ENCODE measurements at regions not wholly inside any gene's neighbourhood (a gene's known extent, or its start where the extent isn't known, plus 50 kb on each side); places are given as distances from the start of the nearest gene placed in this dataset.

- Histone ChIP-seq H3K4me1 (replicated peaks in 1 of 4; ENCODE audit: control insufficient read depth in 3 of 4, insufficient read depth in 4 of 4, low read length in 3 of 4) (no peaks in the 10 kb centered on the region), H3K9ac (replicated peaks in 1 of 4; ENCODE audit: extremely low read depth in 1 of 4, low read depth in 3 of 4, low read length in 3 of 4) (no peak overlapping the region), H3K23me2 (ENCODE audit: low read depth, low read length) (no peaks in the 10 kb centered on the region), H2BK5ac (ENCODE audit: low read depth, low read length) (no peak overlapping the region), H2AK5ac (ENCODE audit: low read depth, low read length) (no peak overlapping the region), H4K91ac (replicated peaks; ENCODE audit: insufficient read length, low read length) (no peak overlapping the region), H3K79me1 (ENCODE audit: low read depth, low read length) (no peaks in the 10 kb centered on the region), H4K8ac (ENCODE audit: extremely low read depth, insufficient read depth, low read length) (no peak overlapping the region), H3K23ac (ENCODE audit: insufficient read length) (no peak overlapping the region), H3K9me3 (ENCODE audit: insufficient read depth in 2 of 2, low read depth in 1 of 2, low read length in 1 of 2) (no peaks in the 10 kb centered on the region; a peak in 1 of 4 replicates), H3K4ac (replicated peaks; ENCODE audit: insufficient read length, low read depth, low read length) (no peak overlapping the region), H4K20me1 (replicated peaks in 1 of 2; ENCODE audit: control insufficient read depth in 1 of 2, insufficient read depth in 2 of 2, low read length in 2 of 2) (no peaks in the 10 kb centered on the region), H3K79me2 (ENCODE audit: control insufficient read depth in 1 of 2, insufficient read depth in 2 of 2, low read length in 2 of 2) (no peaks in the 10 kb centered on the region), H3K4me3 (ENCODE audit: extremely low read depth in 1 of 4, insufficient read depth in 2 of 4, low read depth in 3 of 4, low read length in 4 of 4) (no peak overlapping the region), H2BK20ac (ENCODE audit: low read length) (no peak overlapping the region), H3K36me3 (ENCODE audit: control insufficient read depth in 2 of 4, insufficient read depth in 4 of 4, low read length in 3 of 4) (no peaks in the 10 kb centered on the region), H3K14ac (ENCODE audit: insufficient read length) (no peak overlapping the region), H2AFZ (ENCODE audit: low read length) (no peak overlapping the region), H2BK15ac (ENCODE audit: low read length) (no peak overlapping the region), H3K4me2 (ENCODE audit: insufficient read depth in 1 of 2, low read depth in 2 of 2, low read length in 2 of 2) (no peak overlapping the region), H2BK120ac (replicated peaks; ENCODE audit: low read depth, low read length) (no peak overlapping the region), H3K27ac (ENCODE audit: low read depth, low read length) (no peak overlapping the region), H3K56ac (replicated peaks; ENCODE audit: insufficient read length, low read depth, low read length) (no peak overlapping the region), H3K27me3 (replicated peaks in 1 of 4; ENCODE audit: control insufficient read depth in 3 of 4, extremely low read depth in 1 of 4, insufficient read depth in 3 of 4, low read length in 3 of 4) (no peaks in the 10 kb centered on the region), H2BK12ac (ENCODE audit: low read depth, low read length) (no peak overlapping the region), H4K5ac (ENCODE audit: insufficient read length, low read depth, low read length) (no peak overlapping the region), H3K18ac (ENCODE audit: extremely low read depth, low read length) (no peak overlapping the region)
- ChIA-PET CTCF (ENCODE audit: partially characterized antibody) (no interaction called here), POLR2A (ENCODE audit: partially characterized antibody) (interaction anchor here (2.1 kb wide), 1 partner anchor 9 kb away, joined by 4 read pairs; no protein-coding TSS in a partner anchor)
- no peak for TF ChIP-seq CTBP2 (IDR thresholded peaks at IDR 0.05; ENCODE audit: borderline replicate concordance, insufficient read depth, insufficient read length, low read length)
- TF ChIP-seq NANOG (IDR thresholded peaks at IDR 0.05; ENCODE audit: insufficient read depth, low read depth, low read length, poor library complexity, severe bottlenecking) = no peak
- TF ChIP-seq TCF12 (IDR thresholded peaks at IDR 0.05; ENCODE audit: low read depth, low read length) = no peak
- FAIRE-seq (no peak), DNase-seq (ENCODE audit: low read depth in 1 of 2, low spot score in 2 of 2) (no peak)
- 85% methylated on average over 4 of the region's 4 CpGs; no CpG with 5 or more reads in 1 of the 2 experiments for WGBS, 2 experiments (ENCODE audit: extremely low coverage in 1 of 2, insufficient coverage in 1 of 2, insufficient read length in 1 of 2, insufficient replicate concordance in 2 of 2, low coverage in 1 of 2, low lambda C conversion rate in 2 of 2, missing lambda C conversion rate in 1 of 2)
Observed at GRCh38 chr10:20396205-20396604, 500.9 kb downstream of the NEBL start.

All from H1 (cell line).